Nephron (organoid): ENCODE measurements at regions not wholly inside any gene's neighbourhood (a gene's known extent, or its start where the extent isn't known, plus 50 kb on each side); places are given as distances from the start of the nearest gene placed in this dataset.
A peak's percentile ranks its signal among the peaks of the same experiment; 100 is the strongest.

Source experiments
- H3K27ac Mint-ChIP-seq, 3 experiments: 2 replicates each; pipeline ENCODE4 v1.8.0; 2020; ENCODE audit warnings: mixed read lengths in 3 of 3, mild to moderate bottlenecking in 2 of 3, moderate library complexity in 1 of 3
- H3K27me3 Mint-ChIP-seq: 2 replicates; pipeline ENCODE4 v1.8.0; 2021; ENCODE audit warnings: low read depth, mild to moderate bottlenecking, moderate library complexity, mixed read lengths
- H3K36me3 Mint-ChIP-seq: 2 replicates; pipeline ENCODE4 v1.8.0; 2020; ENCODE audit warnings: low read depth, mixed read lengths
- H3K4me1 Mint-ChIP-seq: 2 replicates; pipeline ENCODE4 v1.8.0; 2020; ENCODE audit warnings: mixed read lengths
- H3K4me3 Mint-ChIP-seq, 3 experiments: 2 replicates each; pipeline ENCODE4 v1.8.0; 2020; ENCODE audit warnings: mild to moderate bottlenecking in 3 of 3, mixed read lengths in 3 of 3, moderate library complexity in 2 of 3
- H3K9me3 Mint-ChIP-seq: 2 replicates; pipeline ENCODE4 v1.8.0; 2020; ENCODE audit warnings: mixed read lengths
- CTCF ChIP-seq, 3 experiments: fragments of 200-600 bp; sonication (generic); IDR thresholded peaks; one replicate each; pipeline ENCODE4 v1.5.0; 2021; ENCODE audit warnings: antibody characterized with exemption in 3 of 3; ENCODE audit not compliant: unreplicated experiment in 3 of 3

GRCh38 chr6:14713966-14714631 lies 531.8 kb upstream of the JARID2 start:
- H3K36me3 Mint-ChIP-seq = peaks cover 3% of the 10 kb centered on the region

GRCh38 chr6:14715076-14715475 lies 530.8 kb upstream of the JARID2 start:
- Mint-ChIP-seq H3K27ac (no peak overlapping the region), H3K36me3 (peaks cover 3% of the 10 kb centered on the region), H3K4me3 (no peak overlapping the region), H3K27me3 (peaks cover 4% of the 10 kb centered on the region), H3K9me3 (peaks cover 10% of the 10 kb centered on the region), H3K4me1 (peaks cover 10% of the 10 kb centered on the region)
- TF ChIP-seq CTCF (IDR thresholded peaks at IDR 0.05; ENCODE audit: unreplicated experiment in 3 of 3) = no peak

More at GRCh38 chr6:14713966-14714631, 531.8 kb upstream of the JARID2 start:
- Mint-ChIP-seq H3K9me3 (peaks cover 11% of the 10 kb centered on the region), H3K4me3 (no peak overlapping the region), H3K27ac (no peak overlapping the region), H3K4me1 (peaks cover 6% of the 10 kb centered on the region), H3K27me3 (peaks cover 4% of the 10 kb centered on the region)
- TF ChIP-seq CTCF (IDR thresholded peaks at IDR 0.05; ENCODE audit: unreplicated experiment in 3 of 3) = no peak

- Mint-ChIP-seq H3K36me3 (no peaks in the 10 kb centered on the region), H3K27ac (no peak overlapping the region), H3K4me1 (peaks cover 23% of the 10 kb centered on the region), H3K27me3 (peaks cover 4% of the 10 kb centered on the region), H3K4me3 (no peak overlapping the region), H3K9me3 (no peaks in the 10 kb centered on the region)
- no peak for TF ChIP-seq CTCF (IDR thresholded peaks at IDR 0.05; ENCODE audit: unreplicated experiment in 3 of 3)
Measured at GRCh38 chr6:14716499-14717146, 529.2 kb upstream of the JARID2 start.

- Mint-ChIP-seq H3K27ac (no peak overlapping the region), H3K4me3 (no peak overlapping the region), H3K4me1 (peaks cover 23% of the 10 kb centered on the region), H3K27me3 (peaks cover 4% of the 10 kb centered on the region), H3K36me3 (no peaks in the 10 kb centered on the region), H3K9me3 (no peaks in the 10 kb centered on the region)
- no peak for TF ChIP-seq CTCF (IDR thresholded peaks at IDR 0.05; ENCODE audit: unreplicated experiment in 3 of 3)
Measured at GRCh38 chr6:14717307-14717706, 528.6 kb upstream of the JARID2 start.

- TF ChIP-seq CTCF (IDR thresholded peaks at IDR 0.05; ENCODE audit: unreplicated experiment in 3 of 3) = no peak
- peaks cover 17% of the 10 kb centered on the region for H3K4me1 Mint-ChIP-seq
- no peaks in the 10 kb centered on the region for H3K27me3 Mint-ChIP-seq
- H3K4me3 Mint-ChIP-seq = no peak overlapping the region
- no peaks in the 10 kb centered on the region for H3K9me3 Mint-ChIP-seq
- no peak overlapping the region for H3K27ac Mint-ChIP-seq
- H3K36me3 Mint-ChIP-seq = no peaks in the 10 kb centered on the region
Measured at GRCh38 chr6:14718861-14719260, 527.0 kb upstream of the JARID2 start.

GRCh38 chr6:14719270-14719669 lies 526.6 kb upstream of the JARID2 start:
- peaks cover 17% of the 10 kb centered on the region for H3K4me1 Mint-ChIP-seq
- peak overlapping the region in 1 of 3 experiments; percentile 39 for H3K27ac Mint-ChIP-seq
- no peak for TF ChIP-seq CTCF (IDR thresholded peaks at IDR 0.05; ENCODE audit: unreplicated experiment in 3 of 3)
- no peaks in the 10 kb centered on the region for H3K9me3 Mint-ChIP-seq
- no peaks in the 10 kb centered on the region for H3K36me3 Mint-ChIP-seq
- no peak overlapping the region for H3K4me3 Mint-ChIP-seq
- H3K27me3 Mint-ChIP-seq = no peaks in the 10 kb centered on the region
